Chondrocyte (in vitro differentiated cells): ENCODE measurements at regions not wholly inside any gene's neighbourhood (a gene's known extent, or its start where the extent isn't known, plus 50 kb on each side); places are given as distances from the start of the nearest gene placed in this dataset.

Source experiments
- DNase-seq: peaks from one replicate; pipeline ENCODE4 v3.0.0; 2021; ENCODE audit warnings: mixed read lengths, low spot score
- H3K27ac Mint-ChIP-seq: one replicate; pipeline ENCODE4 v1.8.0; 2021; ENCODE audit warnings: mild to moderate bottlenecking, moderate library complexity, mixed read lengths; ENCODE audit not compliant: unreplicated experiment
- H3K27me3 Mint-ChIP-seq: 2 replicates; pipeline ENCODE4 v1.8.0; 2021; ENCODE audit warnings: low read depth, mixed read lengths
- H3K36me3 Mint-ChIP-seq: 2 replicates; pipeline ENCODE4 v1.8.0; 2021; ENCODE audit warnings: low read depth, mixed read lengths
- H3K4me1 Mint-ChIP-seq: 2 replicates; pipeline ENCODE4 v1.8.0; 2021; ENCODE audit warnings: low read depth, mild to moderate bottlenecking, mixed read lengths
- H3K4me3 Mint-ChIP-seq: one replicate; pipeline ENCODE4 v1.8.0; 2021; ENCODE audit warnings: mild to moderate bottlenecking, moderate library complexity, mixed read lengths; ENCODE audit not compliant: unreplicated experiment
- H3K9me3 Mint-ChIP-seq: 2 replicates; pipeline ENCODE4 v1.8.0; 2021; ENCODE audit warnings: low read depth, mixed read lengths
- CTCF ChIP-seq: fragments of 200-600 bp; sonication (generic); IDR thresholded peaks from 2 replicates; pipeline ENCODE4 v1.5.0; 2021; ENCODE audit warnings: antibody characterized with exemption, mild to moderate bottlenecking, moderate library complexity

- Mint-ChIP-seq H3K27ac (no peak overlapping the region), H3K4me3 (no peak overlapping the region), H3K9me3 (no peaks in the 10 kb centered on the region), H3K4me1 (peaks cover 9% of the 10 kb centered on the region), H3K36me3 (no peaks in the 10 kb centered on the region), H3K27me3 (no peaks in the 10 kb centered on the region)
- no peak for DNase-seq
- no peak for TF ChIP-seq CTCF
These were observed 556.0 kb downstream of the OTOL1 start for GRCh38 chr3:162052636-162053035.

- Mint-ChIP-seq H3K9me3 (no peaks in the 10 kb centered on the region), H3K36me3 (no peaks in the 10 kb centered on the region), H3K27me3 (peaks cover 5% of the 10 kb centered on the region), H3K4me3 (no peak overlapping the region), H3K4me1 (no peaks in the 10 kb centered on the region), H3K27ac (no peak overlapping the region)
- TF ChIP-seq CTCF, result no peak
- no peak for DNase-seq
These were observed 576.1 kb downstream of the OTOL1 start for GRCh38 chr3:162072656-162073164.

GRCh38 chr3:162073422-162073975 is 576.9 kb downstream of the OTOL1 start:
- H3K27ac Mint-ChIP-seq, result no peak overlapping the region
- no peak overlapping the region for H3K4me3 Mint-ChIP-seq
- no peaks in the 10 kb centered on the region for H3K9me3 Mint-ChIP-seq
- H3K4me1 Mint-ChIP-seq, result no peaks in the 10 kb centered on the region
- TF ChIP-seq CTCF, result no peak
- DNase-seq, result no peak
- peaks cover 5% of the 10 kb centered on the region for H3K27me3 Mint-ChIP-seq
- H3K36me3 Mint-ChIP-seq, result no peaks in the 10 kb centered on the region

GRCh38 chr3:162077108-162077507 is 580.5 kb downstream of the OTOL1 start:
- no peak for DNase-seq
- Mint-ChIP-seq H3K27me3 (peaks cover 5% of the 10 kb centered on the region), H3K4me3 (no peak overlapping the region), H3K36me3 (no peaks in the 10 kb centered on the region), H3K9me3 (no peaks in the 10 kb centered on the region), H3K27ac (no peak overlapping the region), H3K4me1 (no peaks in the 10 kb centered on the region)
- no peak for TF ChIP-seq CTCF

GRCh38 chr3:162082516-162082915 is 585.9 kb downstream of the OTOL1 start:
- no peak for TF ChIP-seq CTCF
- Mint-ChIP-seq H3K27ac (no peak overlapping the region), H3K4me1 (peaks cover 4% of the 10 kb centered on the region), H3K4me3 (no peak overlapping the region), H3K27me3 (peaks cover 2% of the 10 kb centered on the region), H3K36me3 (no peaks in the 10 kb centered on the region), H3K9me3 (no peaks in the 10 kb centered on the region)
- DNase-seq, result no peak
